Parathyroid adenoma (tissue), 2 donors: ENCODE measurements at regions not wholly inside any gene's neighbourhood (a gene's known extent, or its start where the extent isn't known, plus 50 kb on each side); places are given as distances from the start of the nearest gene placed in this dataset.
"Not testable (repeated sequence)": the region's sequence is repeated elsewhere in the genome, so short reads cannot be mapped to it uniquely, and the experiment has no call there.

Experiments used
- H2AFZ ChIP-seq: fragments of 300-600 bp; sonication (generic); one replicate; pipeline ENCODE4 v1.7.0; 2017; ENCODE audit warnings: antibody characterized with exemption, mild to moderate bottlenecking
- H3K27ac ChIP-seq: fragments of 300-600 bp; sonication (generic); one replicate; pipeline ENCODE4 v1.7.0; 2017
- H3K27me3 ChIP-seq: fragments of 300-600 bp; sonication (generic); one replicate; pipeline ENCODE4 v1.7.0; 2017; ENCODE audit warnings: low read length; ENCODE audit not compliant: control insufficient read depth, insufficient read depth
- H3K36me3 ChIP-seq: fragments of 300-600 bp; sonication (generic); one replicate; pipeline ENCODE4 v1.7.0; 2017; ENCODE audit warnings: low read length; ENCODE audit not compliant: control insufficient read depth, insufficient read depth
- H3K4me1 ChIP-seq: fragments of 300-600 bp; sonication (generic); one replicate; pipeline ENCODE4 v1.7.0; 2017; ENCODE audit warnings: control low read depth
- H3K4me2 ChIP-seq: fragments of 300-600 bp; sonication (generic); one replicate; pipeline ENCODE4 v1.7.0; 2017; ENCODE audit warnings: low read length
- H3K4me3 ChIP-seq: fragments of 300-600 bp; sonication (generic); one replicate; pipeline ENCODE4 v1.7.0; 2017; ENCODE audit warnings: low read depth, low read length
- H3K79me2 ChIP-seq: fragments of 300-600 bp; sonication (generic); one replicate; pipeline ENCODE4 v1.7.0; 2017; ENCODE audit warnings: control low read depth
- H3K9ac ChIP-seq: fragments of 300-600 bp; sonication (generic); one replicate; pipeline ENCODE4 v1.7.0; 2017; ENCODE audit warnings: mild to moderate bottlenecking
- H3K9me3 ChIP-seq: fragments of 300-600 bp; sonication (generic); one replicate; pipeline ENCODE4 v1.7.0; 2017; ENCODE audit warnings: low read length; ENCODE audit not compliant: control insufficient read depth
- TF ChIP-seq, protein P1 (sequence below): fragments of 300-600 bp; sonication (generic); IDR thresholded peaks from one replicate; pipeline ENCODE4 v1.7.0; 2017; ENCODE audit warnings: antibody characterized with exemption, mild to moderate bottlenecking
- donor health status: primary hyperparathyroidism.

DNA sequence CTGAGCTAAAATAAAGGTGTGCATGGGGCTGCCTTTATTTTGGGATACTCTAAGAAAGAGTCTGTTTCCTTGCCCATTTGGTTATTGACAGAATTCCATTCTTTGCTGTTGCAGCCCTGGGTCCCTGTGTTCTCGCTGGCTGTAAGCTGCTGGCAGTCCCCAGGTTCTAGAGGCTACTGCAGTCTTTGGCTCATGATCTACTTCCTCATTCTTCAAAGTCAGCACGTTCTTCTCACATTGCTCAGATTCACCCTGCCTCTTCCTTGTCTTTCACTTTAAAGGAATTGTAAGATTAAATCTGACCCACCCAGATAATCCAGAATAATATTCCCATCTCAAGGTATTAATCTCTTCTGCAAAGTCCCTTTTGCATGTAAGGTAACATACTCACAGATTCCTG, 620.3 kb downstream of the CCSER2 start:
- Histone ChIP-seq H3K79me2 (no peaks in the 10 kb centered on the region), H3K9me3 (no peaks in the 10 kb centered on the region), H3K9ac (no peak overlapping the region), H3K36me3 (no peaks in the 10 kb centered on the region), H3K4me2 (no peak overlapping the region), H2AFZ (no peak overlapping the region), H3K27ac (no peak overlapping the region), H3K4me1 (no peaks in the 10 kb centered on the region), H3K4me3 (no peak overlapping the region), H3K27me3 (no peaks in the 10 kb centered on the region)
- TF ChIP-seq, protein P1, sequence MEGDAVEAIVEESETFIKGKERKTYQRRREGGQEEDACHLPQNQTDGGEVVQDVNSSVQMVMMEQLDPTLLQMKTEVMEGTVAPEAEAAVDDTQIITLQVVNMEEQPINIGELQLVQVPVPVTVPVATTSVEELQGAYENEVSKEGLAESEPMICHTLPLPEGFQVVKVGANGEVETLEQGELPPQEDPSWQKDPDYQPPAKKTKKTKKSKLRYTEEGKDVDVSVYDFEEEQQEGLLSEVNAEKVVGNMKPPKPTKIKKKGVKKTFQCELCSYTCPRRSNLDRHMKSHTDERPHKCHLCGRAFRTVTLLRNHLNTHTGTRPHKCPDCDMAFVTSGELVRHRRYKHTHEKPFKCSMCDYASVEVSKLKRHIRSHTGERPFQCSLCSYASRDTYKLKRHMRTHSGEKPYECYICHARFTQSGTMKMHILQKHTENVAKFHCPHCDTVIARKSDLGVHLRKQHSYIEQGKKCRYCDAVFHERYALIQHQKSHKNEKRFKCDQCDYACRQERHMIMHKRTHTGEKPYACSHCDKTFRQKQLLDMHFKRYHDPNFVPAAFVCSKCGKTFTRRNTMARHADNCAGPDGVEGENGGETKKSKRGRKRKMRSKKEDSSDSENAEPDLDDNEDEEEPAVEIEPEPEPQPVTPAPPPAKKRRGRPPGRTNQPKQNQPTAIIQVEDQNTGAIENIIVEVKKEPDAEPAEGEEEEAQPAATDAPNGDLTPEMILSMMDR, result no peak

DNA sequence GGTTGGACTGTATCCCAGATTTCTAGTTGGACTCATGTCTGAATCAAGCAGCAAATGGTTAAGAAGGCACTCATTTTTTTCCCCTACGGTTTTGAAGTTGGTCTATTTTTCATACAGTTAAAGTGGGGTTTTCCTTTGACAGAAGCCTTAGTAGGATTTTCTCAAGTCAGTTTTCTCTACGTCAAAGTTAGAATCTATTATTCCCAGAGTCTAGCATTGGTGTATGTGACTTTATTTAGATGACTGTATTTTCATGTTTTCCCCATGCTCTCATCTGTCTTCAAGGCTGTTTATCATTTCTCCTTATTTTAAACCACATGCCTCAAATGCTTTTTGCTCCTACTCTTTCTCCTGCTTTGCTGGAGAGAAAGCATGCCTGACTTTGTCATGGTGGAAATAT, 623.2 kb downstream of the CCSER2 start:
- Histone ChIP-seq H3K4me3 (no peak overlapping the region), H3K27me3 (no peaks in the 10 kb centered on the region), H3K79me2 (no peaks in the 10 kb centered on the region), H3K9me3 (no peaks in the 10 kb centered on the region), H3K4me1 (no peaks in the 10 kb centered on the region), H3K36me3 (no peaks in the 10 kb centered on the region), H2AFZ (no peak overlapping the region), H3K9ac (no peak overlapping the region), H3K4me2 (no peak overlapping the region), H3K27ac (no peak overlapping the region)
- TF ChIP-seq, protein P1, result no peak

DNA sequence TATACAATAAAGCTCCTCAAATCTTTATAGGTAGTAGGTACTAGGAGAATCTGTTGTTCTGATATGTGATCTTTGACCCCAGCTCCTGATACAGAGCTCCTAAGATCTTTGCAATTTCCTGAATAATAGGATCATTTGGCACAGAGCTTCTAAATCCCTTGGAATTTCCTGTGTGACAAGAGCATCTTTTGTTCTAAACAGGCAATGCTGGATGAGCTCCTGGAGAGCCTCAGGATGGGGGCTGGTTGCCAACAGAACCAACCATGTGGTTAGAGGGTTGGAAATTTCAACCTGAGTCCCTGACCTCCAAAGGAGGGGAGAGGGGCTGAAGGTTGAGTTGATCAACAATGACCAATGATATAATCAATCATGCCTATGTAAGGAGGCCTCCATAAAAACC, 629.0 kb downstream of the CCSER2 start:
- no peaks in the 10 kb centered on the region for H3K9me3 ChIP-seq
- no peak overlapping the region for H3K4me2 ChIP-seq
- H3K36me3 ChIP-seq, result no peaks in the 10 kb centered on the region
- H3K79me2 ChIP-seq, result no peaks in the 10 kb centered on the region
- TF ChIP-seq, protein P1, result no peak
- H2AFZ ChIP-seq, result no peak overlapping the region
- no peaks in the 10 kb centered on the region for H3K27me3 ChIP-seq
- no peaks in the 10 kb centered on the region for H3K4me1 ChIP-seq
- no peak overlapping the region for H3K9ac ChIP-seq
- no peak overlapping the region for H3K27ac ChIP-seq
- H3K4me3 ChIP-seq, result no peak overlapping the region

DNA sequence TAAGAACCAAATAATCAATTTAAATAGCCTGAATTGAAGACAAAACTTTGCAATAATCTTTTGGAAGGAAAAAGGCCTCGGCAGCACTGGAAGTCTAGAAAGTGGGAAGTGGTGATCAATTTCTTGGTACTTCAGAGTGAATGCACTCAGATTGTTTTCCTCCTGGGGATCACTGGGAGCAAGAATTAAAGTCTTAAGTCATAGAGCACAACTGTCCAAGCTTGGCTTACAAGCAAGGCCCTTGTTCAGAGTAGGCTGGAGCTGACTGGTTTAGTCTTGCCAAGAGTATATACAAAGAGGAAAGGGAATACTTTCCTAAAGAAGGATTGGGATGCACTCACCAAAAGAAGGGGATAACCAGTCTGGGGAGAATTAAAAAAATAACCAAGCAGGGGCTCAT, 637.1 kb downstream of the CCSER2 start:
- Histone ChIP-seq H3K36me3 (no peaks in the 10 kb centered on the region), H3K4me3 (no peak overlapping the region), H3K27ac (no peak overlapping the region), H3K9ac (no peak overlapping the region), H3K4me1 (no peaks in the 10 kb centered on the region), H3K27me3 (no peaks in the 10 kb centered on the region), H3K79me2 (no peaks in the 10 kb centered on the region), H2AFZ (no peak overlapping the region), H3K9me3 (no peaks in the 10 kb centered on the region), H3K4me2 (no peak overlapping the region)
- TF ChIP-seq, protein P1, result no peak

DNA sequence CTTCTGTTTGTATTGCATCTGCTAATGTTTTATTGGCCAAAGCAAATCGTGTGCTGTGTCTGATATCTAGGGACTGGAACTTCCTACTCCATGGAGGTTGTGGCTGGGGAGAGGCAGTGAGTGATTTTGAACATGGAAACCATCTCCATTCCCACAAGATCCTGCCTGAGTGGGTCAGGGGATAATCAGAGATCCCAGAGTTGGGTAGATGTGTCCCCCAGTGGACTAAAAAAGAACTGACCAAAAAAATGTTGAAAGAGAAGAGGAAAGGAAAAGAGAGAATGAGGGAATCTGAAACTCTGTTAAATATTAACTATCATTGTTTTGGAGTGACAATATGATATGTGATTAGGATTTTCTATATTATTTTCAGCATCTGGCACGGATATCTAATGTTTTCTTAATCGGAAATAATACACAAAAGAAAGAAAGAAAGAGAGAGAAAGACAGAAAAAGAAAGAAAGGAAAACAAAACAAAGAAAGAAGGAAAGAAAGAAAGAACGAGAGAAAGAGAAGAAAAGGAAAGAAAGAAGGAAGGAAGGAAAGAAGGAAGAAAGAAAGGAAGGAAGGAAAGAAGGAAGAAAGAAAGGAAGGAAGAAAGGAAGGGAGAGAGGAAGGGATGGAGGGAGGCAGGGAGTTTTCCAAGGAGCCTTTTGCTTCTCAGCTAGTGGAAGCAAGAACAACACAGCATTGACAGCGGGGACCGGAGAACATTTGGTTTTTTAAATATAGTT, 638.5 kb downstream of the CCSER2 start:
- TF ChIP-seq, protein P1, result no peak
- H3K36me3 ChIP-seq, result no peaks in the 10 kb centered on the region

DNA sequence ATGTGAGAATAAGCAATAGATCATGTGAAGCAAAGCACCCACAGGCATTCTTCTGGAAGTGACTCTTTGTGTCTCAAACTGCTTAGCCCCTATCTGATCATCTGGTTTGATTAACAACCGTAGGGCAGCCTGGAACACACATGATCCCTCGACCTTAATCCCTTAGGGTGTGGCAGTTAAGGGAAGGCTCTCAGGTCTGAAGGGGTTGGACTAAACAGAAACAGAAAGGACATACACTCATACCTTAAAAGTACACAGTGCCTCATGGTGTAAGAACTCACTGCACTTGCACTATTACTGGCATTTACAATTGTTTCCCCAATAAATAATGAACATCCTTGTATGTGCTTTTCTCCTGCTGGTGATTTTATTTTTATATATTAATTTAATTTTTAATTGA, 640.9 kb downstream of the CCSER2 start:
- not testable (repeated sequence) for H3K4me1 ChIP-seq, H3K9ac ChIP-seq, H2AFZ ChIP-seq, H3K27me3 ChIP-seq, H3K79me2 ChIP-seq, H3K36me3 ChIP-seq, H3K4me3 ChIP-seq, H3K4me2 ChIP-seq, H3K9me3 ChIP-seq, H3K27ac ChIP-seq

More for the DNA sequence above, 638.5 kb downstream of the CCSER2 start:
- Histone ChIP-seq H3K4me3 (no peak overlapping the region), H3K27ac (no peak overlapping the region), H3K9ac (no peak overlapping the region), H3K79me2 (no peaks in the 10 kb centered on the region), H3K4me2 (no peak overlapping the region), H3K27me3 (no peaks in the 10 kb centered on the region), H3K4me1 (no peaks in the 10 kb centered on the region), H3K9me3 (no peaks in the 10 kb centered on the region), H2AFZ (no peak overlapping the region)
